GM23338 (cell line): ENCODE measurements at regions not wholly inside any gene's neighbourhood (a gene's known extent, or its start where the extent isn't known, plus 50 kb on each side); places are given as distances from the start of the nearest gene placed in this dataset.

Experiments used
- CREB1 ChIP-seq: fragments of 250-450 bp; sonication (Bioruptor Pico); IDR thresholded peaks from 2 replicates; pipeline ENCODE4 v1.5.0; 2020; ENCODE audit warnings: low read depth, mild to moderate bottlenecking, moderate library complexity
- NANOG ChIP-seq: IDR thresholded peaks from 2 replicates; pipeline ENCODE4 v1.6.1; 2016; ENCODE audit warnings: antibody characterized with exemption, borderline replicate concordance
- POLR2AphosphoS5 ChIP-seq: IDR thresholded peaks from 2 replicates; pipeline ENCODE4 v1.6.1; 2016; ENCODE audit warnings: antibody characterized with exemption, low read depth
- REST ChIP-seq: IDR thresholded peaks from one replicate; pipeline ENCODE4 v1.6.1; 2018; ENCODE audit warnings: antibody characterized with exemption; ENCODE audit not compliant: unreplicated experiment
- ZNF114 ChIP-seq: fragments of 250-450 bp; sonication (Bioruptor Pico); IDR thresholded peaks from 2 replicates; pipeline ENCODE4 v1.5.0; 2020; ENCODE audit warnings: mild to moderate bottlenecking, moderate library complexity
- ZNF331 ChIP-seq: fragments of 250-450 bp; sonication (Bioruptor Pico); IDR thresholded peaks from 2 replicates; pipeline ENCODE4 v1.5.0; 2020; ENCODE audit warnings: low read depth, mild to moderate bottlenecking, moderate library complexity
- ZNF462 ChIP-seq: fragments of 250-450 bp; sonication (Bioruptor Pico); IDR thresholded peaks from 2 replicates; pipeline ENCODE4 v1.5.0; 2020; ENCODE audit warnings: mild to moderate bottlenecking, moderate library complexity
- TF ChIP-seq, protein P1 (sequence below), 2 experiments: fragments of 200-600 bp in 1 of 2; sonication (generic) in 1 of 2; conservative IDR thresholded peaks; 2 replicates each; pipeline versions ENCODE4 v1.5.1 to v1.6.1; 2016 to 2017; ENCODE audit warnings: antibody characterized with exemption in 2 of 2, low read depth in 2 of 2, mild to moderate bottlenecking in 2 of 2, moderate library complexity in 1 of 2

- no peak for TF ChIP-seq ZNF462 (CRISPR knock-in tag)
- TF ChIP-seq NANOG = no peak
- no peak for TF ChIP-seq CREB1 (CRISPR knock-in tag)
- no peak for TF ChIP-seq REST
- no peak for TF ChIP-seq POLR2AphosphoS5
- TF ChIP-seq, protein P1, sequence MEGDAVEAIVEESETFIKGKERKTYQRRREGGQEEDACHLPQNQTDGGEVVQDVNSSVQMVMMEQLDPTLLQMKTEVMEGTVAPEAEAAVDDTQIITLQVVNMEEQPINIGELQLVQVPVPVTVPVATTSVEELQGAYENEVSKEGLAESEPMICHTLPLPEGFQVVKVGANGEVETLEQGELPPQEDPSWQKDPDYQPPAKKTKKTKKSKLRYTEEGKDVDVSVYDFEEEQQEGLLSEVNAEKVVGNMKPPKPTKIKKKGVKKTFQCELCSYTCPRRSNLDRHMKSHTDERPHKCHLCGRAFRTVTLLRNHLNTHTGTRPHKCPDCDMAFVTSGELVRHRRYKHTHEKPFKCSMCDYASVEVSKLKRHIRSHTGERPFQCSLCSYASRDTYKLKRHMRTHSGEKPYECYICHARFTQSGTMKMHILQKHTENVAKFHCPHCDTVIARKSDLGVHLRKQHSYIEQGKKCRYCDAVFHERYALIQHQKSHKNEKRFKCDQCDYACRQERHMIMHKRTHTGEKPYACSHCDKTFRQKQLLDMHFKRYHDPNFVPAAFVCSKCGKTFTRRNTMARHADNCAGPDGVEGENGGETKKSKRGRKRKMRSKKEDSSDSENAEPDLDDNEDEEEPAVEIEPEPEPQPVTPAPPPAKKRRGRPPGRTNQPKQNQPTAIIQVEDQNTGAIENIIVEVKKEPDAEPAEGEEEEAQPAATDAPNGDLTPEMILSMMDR (conservative IDR thresholded peaks at IDR 0.05; ENCODE audit: low read depth in 2 of 2) = no peak
- TF ChIP-seq ZNF114 = no peak
- TF ChIP-seq ZNF331 = no peak
Measured at GRCh38 chr9:81379655-81380054, 309.7 kb downstream of the TLE1 start (continued).
